SK-N-SH (cell line): ENCODE measurements at regions not wholly inside any gene's neighbourhood (a gene's known extent, or its start where the extent isn't known, plus 50 kb on each side); places are given as distances from the start of the nearest gene placed in this dataset.

ENCODE experiments used
- ELF1 ChIP-seq: IDR thresholded peaks from 2 replicates; pipeline ENCODE4 v1.4.0; 2012
- EP300 ChIP-seq, 2 experiments: IDR thresholded peaks; 2 replicates each; pipeline versions ENCODE4 v1.4.0 to v1.6.1; 2012; ENCODE audit warnings: borderline replicate concordance in 1 of 2, low read depth in 1 of 2, low read length in 1 of 2
- FOXM1 ChIP-seq: IDR thresholded peaks from 2 replicates; pipeline ENCODE4 v1.4.0; 2012; ENCODE audit warnings: low read depth, mild to moderate bottlenecking
- GABPA ChIP-seq: IDR thresholded peaks from 2 replicates; pipeline ENCODE4 v1.4.0; 2012; ENCODE audit warnings: low read depth, mild to moderate bottlenecking
- GATA2 ChIP-seq: sonication (generic); formaldehyde crosslinking; IDR thresholded peaks from 2 replicates; pipeline ENCODE4 v1.5.0; 2020; ENCODE audit warnings: mild to moderate bottlenecking, missing genetic modification reagents
- MXI1 ChIP-seq: IDR thresholded peaks from 2 replicates; pipeline ENCODE4 v1.6.1; 2012; ENCODE audit warnings: mild to moderate bottlenecking, low read depth, low read length, improper control_type of control experiment
- POLR2AphosphoS5 ChIP-seq: IDR thresholded peaks from 2 replicates; pipeline ENCODE4 v1.6.1; 2012; ENCODE audit warnings: low read depth, low read length
- RXRA ChIP-seq: IDR thresholded peaks from 2 replicates; pipeline ENCODE4 v1.4.0; 2012; ENCODE audit warnings: low read depth, mild to moderate bottlenecking, borderline replicate concordance
- TEAD4 ChIP-seq: IDR thresholded peaks from 2 replicates; pipeline ENCODE4 v1.4.0; 2012; ENCODE audit warnings: mild to moderate bottlenecking, borderline replicate concordance; ENCODE audit not compliant: insufficient read depth
- YY1 ChIP-seq: IDR thresholded peaks from 2 replicates; pipeline ENCODE4 v1.4.0; 2012; ENCODE audit warnings: low read depth, mild to moderate bottlenecking
- TF ChIP-seq, protein P1 (sequence below): fragments of 200-600 bp; sonication (generic); IDR thresholded peaks from 2 replicates; pipeline ENCODE4 v1.6.1; 2017; ENCODE audit warnings: antibody characterized with exemption, mild to moderate bottlenecking, moderate library complexity
- TF ChIP-seq, protein P2 (sequence below): IDR thresholded peaks from 2 replicates; pipeline ENCODE4 v1.4.0; 2012; ENCODE audit warnings: low read depth
- TF ChIP-seq, protein P3 (sequence below): IDR thresholded peaks from 2 replicates; pipeline ENCODE4; 2012
- TF ChIP-seq, protein P4 (sequence below): IDR thresholded peaks from 2 replicates; pipeline ENCODE4 v1.6.1; 2012; ENCODE audit warnings: mild to moderate bottlenecking, low read depth, low read length, moderate library complexity

DNA sequence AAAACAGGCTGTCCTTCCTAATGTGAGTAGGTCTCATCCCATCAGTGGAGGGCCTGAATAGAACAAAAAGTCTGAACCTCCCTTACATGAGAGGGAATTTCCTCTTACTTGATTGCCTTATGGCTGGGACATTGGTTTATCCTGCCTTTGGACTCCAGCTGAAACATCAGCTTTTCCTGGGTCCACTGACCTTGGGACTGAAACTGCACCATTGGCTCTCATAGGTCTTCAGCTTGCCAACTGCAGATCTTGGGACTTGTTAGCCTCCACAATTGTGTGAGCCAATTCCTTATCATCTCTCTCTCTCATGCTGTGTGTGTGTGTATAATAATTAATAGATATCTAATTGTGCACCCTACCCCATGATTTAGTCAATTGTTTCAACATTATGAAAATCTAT, 375.3 kb upstream of the DDI1 start:
- TF ChIP-seq MXI1 (no peak), EP300 (IDR thresholded peaks at IDR 0.05; ENCODE audit: borderline replicate concordance in 1 of 2, low read depth in 1 of 2, low read length in 1 of 2) (no peak), POLR2AphosphoS5 (no peak), GATA2 (CRISPR knock-in tag) (no peak), GABPA (no peak), ELF1 (no peak), YY1 (no peak), RXRA (no peak), TEAD4 (no peak), FOXM1 (no peak)
- TF ChIP-seq, protein P1, sequence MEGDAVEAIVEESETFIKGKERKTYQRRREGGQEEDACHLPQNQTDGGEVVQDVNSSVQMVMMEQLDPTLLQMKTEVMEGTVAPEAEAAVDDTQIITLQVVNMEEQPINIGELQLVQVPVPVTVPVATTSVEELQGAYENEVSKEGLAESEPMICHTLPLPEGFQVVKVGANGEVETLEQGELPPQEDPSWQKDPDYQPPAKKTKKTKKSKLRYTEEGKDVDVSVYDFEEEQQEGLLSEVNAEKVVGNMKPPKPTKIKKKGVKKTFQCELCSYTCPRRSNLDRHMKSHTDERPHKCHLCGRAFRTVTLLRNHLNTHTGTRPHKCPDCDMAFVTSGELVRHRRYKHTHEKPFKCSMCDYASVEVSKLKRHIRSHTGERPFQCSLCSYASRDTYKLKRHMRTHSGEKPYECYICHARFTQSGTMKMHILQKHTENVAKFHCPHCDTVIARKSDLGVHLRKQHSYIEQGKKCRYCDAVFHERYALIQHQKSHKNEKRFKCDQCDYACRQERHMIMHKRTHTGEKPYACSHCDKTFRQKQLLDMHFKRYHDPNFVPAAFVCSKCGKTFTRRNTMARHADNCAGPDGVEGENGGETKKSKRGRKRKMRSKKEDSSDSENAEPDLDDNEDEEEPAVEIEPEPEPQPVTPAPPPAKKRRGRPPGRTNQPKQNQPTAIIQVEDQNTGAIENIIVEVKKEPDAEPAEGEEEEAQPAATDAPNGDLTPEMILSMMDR = no peak
- TF ChIP-seq, protein P2, sequence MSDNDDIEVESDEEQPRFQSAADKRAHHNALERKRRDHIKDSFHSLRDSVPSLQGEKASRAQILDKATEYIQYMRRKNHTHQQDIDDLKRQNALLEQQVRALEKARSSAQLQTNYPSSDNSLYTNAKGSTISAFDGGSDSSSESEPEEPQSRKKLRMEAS = no peak
- TF ChIP-seq, protein P3, sequence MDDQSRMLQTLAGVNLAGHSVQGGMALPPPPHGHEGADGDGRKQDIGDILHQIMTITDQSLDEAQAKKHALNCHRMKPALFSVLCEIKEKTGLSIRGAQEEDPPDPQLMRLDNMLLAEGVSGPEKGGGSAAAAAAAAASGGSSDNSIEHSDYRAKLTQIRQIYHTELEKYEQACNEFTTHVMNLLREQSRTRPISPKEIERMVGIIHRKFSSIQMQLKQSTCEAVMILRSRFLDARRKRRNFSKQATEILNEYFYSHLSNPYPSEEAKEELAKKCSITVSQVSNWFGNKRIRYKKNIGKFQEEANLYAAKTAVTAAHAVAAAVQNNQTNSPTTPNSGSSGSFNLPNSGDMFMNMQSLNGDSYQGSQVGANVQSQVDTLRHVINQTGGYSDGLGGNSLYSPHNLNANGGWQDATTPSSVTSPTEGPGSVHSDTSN = no peak
- TF ChIP-seq, protein P4, sequence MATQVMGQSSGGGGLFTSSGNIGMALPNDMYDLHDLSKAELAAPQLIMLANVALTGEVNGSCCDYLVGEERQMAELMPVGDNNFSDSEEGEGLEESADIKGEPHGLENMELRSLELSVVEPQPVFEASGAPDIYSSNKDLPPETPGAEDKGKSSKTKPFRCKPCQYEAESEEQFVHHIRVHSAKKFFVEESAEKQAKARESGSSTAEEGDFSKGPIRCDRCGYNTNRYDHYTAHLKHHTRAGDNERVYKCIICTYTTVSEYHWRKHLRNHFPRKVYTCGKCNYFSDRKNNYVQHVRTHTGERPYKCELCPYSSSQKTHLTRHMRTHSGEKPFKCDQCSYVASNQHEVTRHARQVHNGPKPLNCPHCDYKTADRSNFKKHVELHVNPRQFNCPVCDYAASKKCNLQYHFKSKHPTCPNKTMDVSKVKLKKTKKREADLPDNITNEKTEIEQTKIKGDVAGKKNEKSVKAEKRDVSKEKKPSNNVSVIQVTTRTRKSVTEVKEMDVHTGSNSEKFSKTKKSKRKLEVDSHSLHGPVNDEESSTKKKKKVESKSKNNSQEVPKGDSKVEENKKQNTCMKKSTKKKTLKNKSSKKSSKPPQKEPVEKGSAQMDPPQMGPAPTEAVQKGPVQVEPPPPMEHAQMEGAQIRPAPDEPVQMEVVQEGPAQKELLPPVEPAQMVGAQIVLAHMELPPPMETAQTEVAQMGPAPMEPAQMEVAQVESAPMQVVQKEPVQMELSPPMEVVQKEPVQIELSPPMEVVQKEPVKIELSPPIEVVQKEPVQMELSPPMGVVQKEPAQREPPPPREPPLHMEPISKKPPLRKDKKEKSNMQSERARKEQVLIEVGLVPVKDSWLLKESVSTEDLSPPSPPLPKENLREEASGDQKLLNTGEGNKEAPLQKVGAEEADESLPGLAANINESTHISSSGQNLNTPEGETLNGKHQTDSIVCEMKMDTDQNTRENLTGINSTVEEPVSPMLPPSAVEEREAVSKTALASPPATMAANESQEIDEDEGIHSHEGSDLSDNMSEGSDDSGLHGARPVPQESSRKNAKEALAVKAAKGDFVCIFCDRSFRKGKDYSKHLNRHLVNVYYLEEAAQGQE = no peak
